ENCODE measurements at regions not wholly inside any gene's neighbourhood (a gene's known extent, or its start where the extent isn't known, plus 50 kb on each side); places are given as distances from the start of the nearest gene placed in this dataset.

GRCh38 chr3:193970773-193971206 is 165.2 kb upstream of the HES1 start:
- DNase-seq = no peak

- no peak for DNase-seq
These were observed 164.6 kb upstream of the HES1 start for GRCh38 chr3:193971261-193971751.

- DNase-seq = no peak
These were observed 164.0 kb upstream of the HES1 start for GRCh38 chr3:193971966-193972365.

GRCh38 chr3:193972832-193973231 is 163.1 kb upstream of the HES1 start:
- no peak for DNase-seq

- no peak for DNase-seq
These were observed 161.7 kb upstream of the HES1 start for GRCh38 chr3:193974191-193974652.

- DNase-seq = no peak
These were observed 161.0 kb upstream of the HES1 start for GRCh38 chr3:193974671-193975535.

- DNase-seq = no peak
These were observed 158.3 kb upstream of the HES1 start for GRCh38 chr3:193977622-193978021.

GRCh38 chr3:193978030-193978429 is 157.9 kb upstream of the HES1 start:
- DNase-seq = no peak

- no peak for DNase-seq
These were observed 157.5 kb upstream of the HES1 start for GRCh38 chr3:193978486-193978885.

- no peak for DNase-seq
These were observed 155.6 kb upstream of the HES1 start for GRCh38 chr3:193980326-193980725.

- no peak for DNase-seq
These were observed 155.0 kb upstream of the HES1 start for GRCh38 chr3:193980905-193981304.

GRCh38 chr3:193981504-193981903 is 154.4 kb upstream of the HES1 start:
- DNase-seq = no peak

GRCh38 chr3:193982258-193982659 is 153.7 kb upstream of the HES1 start:
- no peak for DNase-seq

GRCh38 chr3:193983846-193984818 is 151.8 kb upstream of the HES1 start:
- no peak for DNase-seq

- peak; percentile 30 for DNase-seq
These were observed 151.1 kb upstream of the HES1 start for GRCh38 chr3:193984876-193985275.

GRCh38 chr3:193987186-193987585 is 148.8 kb upstream of the HES1 start:
- no peak for DNase-seq

GRCh38 chr3:193989186-193989585 is 146.8 kb upstream of the HES1 start:
- no peak for DNase-seq

- no peak for DNase-seq
These were observed 144.1 kb upstream of the HES1 start for GRCh38 chr3:193991666-193992424.

GRCh38 chr3:193992425-193993037 is 143.4 kb upstream of the HES1 start:
- DNase-seq = no peak

GRCh38 chr3:193996221-193996620 is 139.7 kb upstream of the HES1 start:
- DNase-seq = no peak

GRCh38 chr3:193996641-193997089 is 139.3 kb upstream of the HES1 start:
- DNase-seq = no peak
